RWPE2 (cell line): ENCODE measurements at regions not wholly inside any gene's neighbourhood (a gene's known extent, or its start where the extent isn't known, plus 50 kb on each side); places are given as distances from the start of the nearest gene placed in this dataset.

Experiments
- ATAC-seq: fragments of 200-7000 bp; cut with Tn5 transposase; 3 replicates; pipeline ENCODE4 v1.9.1; 2021; ENCODE audit warnings: low read depth
- DNase-seq: peaks from one replicate; pipeline ENCODE4 v3.0.0-alpha.2; 2020; ENCODE audit warnings: low spot score
- H3K27ac ChIP-seq: fragments of 450-650 bp; 2 replicates; pipeline ENCODE4 v1.5.1; 2017; ENCODE audit warnings: mild to moderate bottlenecking; ENCODE audit not compliant: poor library complexity, severe bottlenecking
- H3K27me3 ChIP-seq: fragments of 250-450 bp; sonication (Bioruptor Pico); 2 replicates; pipeline ENCODE4 v1.5.1; 2021; ENCODE audit warnings: mild to moderate bottlenecking, moderate library complexity; ENCODE audit not compliant: insufficient read depth, poor library complexity, severe bottlenecking
- H3K36me3 ChIP-seq: fragments of 250-450 bp; sonication (Bioruptor Pico); 2 replicates; pipeline ENCODE4 v1.5.1; 2020; ENCODE audit warnings: low read depth, mild to moderate bottlenecking, moderate library complexity
- H3K4me1 ChIP-seq: fragments of 250-450 bp; sonication (Bioruptor Pico); 2 replicates; pipeline ENCODE4 v1.5.1; 2021; ENCODE audit warnings: mild to moderate bottlenecking, moderate library complexity; ENCODE audit not compliant: insufficient read depth, poor library complexity, severe bottlenecking
- H3K4me3 ChIP-seq: fragments of 250-450 bp; sonication (Bioruptor Pico); 2 replicates; pipeline ENCODE4 v1.5.1; 2021; ENCODE audit warnings: mild to moderate bottlenecking, moderate library complexity; ENCODE audit not compliant: severe bottlenecking
- H3K9me3 ChIP-seq: fragments of 250-450 bp; sonication (Bioruptor Pico); 2 replicates; pipeline ENCODE4 v1.5.1; 2021; ENCODE audit warnings: mild to moderate bottlenecking, moderate library complexity; ENCODE audit not compliant: severe bottlenecking
- TF ChIP-seq, protein P1 (sequence below): fragments of 450-650 bp; IDR thresholded peaks from one replicate; pipeline ENCODE4 v1.5.1; 2017; ENCODE audit warnings: mild to moderate bottlenecking, moderate library complexity; ENCODE audit not compliant: poor library complexity, severe bottlenecking

GRCh38 chr3:43921056-43921648, 230.4 kb downstream of the ABHD5 start:
- H3K9me3 ChIP-seq = peaks cover 5% of the 10 kb centered on the region
- no peaks in the 10 kb centered on the region for H3K36me3 ChIP-seq
- H3K27ac ChIP-seq = no peak overlapping the region
- ATAC-seq (no peak), DNase-seq (no peak)
- no peak overlapping the region for H3K4me3 ChIP-seq
- H3K27me3 ChIP-seq = no peaks in the 10 kb centered on the region
- H3K4me1 ChIP-seq = peaks cover 9% of the 10 kb centered on the region
- TF ChIP-seq, protein P1, sequence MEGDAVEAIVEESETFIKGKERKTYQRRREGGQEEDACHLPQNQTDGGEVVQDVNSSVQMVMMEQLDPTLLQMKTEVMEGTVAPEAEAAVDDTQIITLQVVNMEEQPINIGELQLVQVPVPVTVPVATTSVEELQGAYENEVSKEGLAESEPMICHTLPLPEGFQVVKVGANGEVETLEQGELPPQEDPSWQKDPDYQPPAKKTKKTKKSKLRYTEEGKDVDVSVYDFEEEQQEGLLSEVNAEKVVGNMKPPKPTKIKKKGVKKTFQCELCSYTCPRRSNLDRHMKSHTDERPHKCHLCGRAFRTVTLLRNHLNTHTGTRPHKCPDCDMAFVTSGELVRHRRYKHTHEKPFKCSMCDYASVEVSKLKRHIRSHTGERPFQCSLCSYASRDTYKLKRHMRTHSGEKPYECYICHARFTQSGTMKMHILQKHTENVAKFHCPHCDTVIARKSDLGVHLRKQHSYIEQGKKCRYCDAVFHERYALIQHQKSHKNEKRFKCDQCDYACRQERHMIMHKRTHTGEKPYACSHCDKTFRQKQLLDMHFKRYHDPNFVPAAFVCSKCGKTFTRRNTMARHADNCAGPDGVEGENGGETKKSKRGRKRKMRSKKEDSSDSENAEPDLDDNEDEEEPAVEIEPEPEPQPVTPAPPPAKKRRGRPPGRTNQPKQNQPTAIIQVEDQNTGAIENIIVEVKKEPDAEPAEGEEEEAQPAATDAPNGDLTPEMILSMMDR = no peak

GRCh38 chr3:43922374-43922773, 231.6 kb downstream of the ABHD5 start:
- H3K4me3 ChIP-seq = no peak overlapping the region
- TF ChIP-seq, protein P1 = no peak
- DNase-seq (no peak), ATAC-seq (no peak)
- no peak overlapping the region for H3K27ac ChIP-seq
- H3K36me3 ChIP-seq = no peaks in the 10 kb centered on the region
- H3K27me3 ChIP-seq = no peaks in the 10 kb centered on the region
- H3K4me1 ChIP-seq = peaks cover 9% of the 10 kb centered on the region
- H3K9me3 ChIP-seq = no peaks in the 10 kb centered on the region

GRCh38 chr3:43923104-43923882, 232.6 kb downstream of the ABHD5 start:
- H3K4me1 ChIP-seq = peaks cover 9% of the 10 kb centered on the region
- H3K27me3 ChIP-seq = no peaks in the 10 kb centered on the region
- TF ChIP-seq, protein P1 = no peak
- H3K9me3 ChIP-seq = no peaks in the 10 kb centered on the region
- DNase-seq (no peak), ATAC-seq (no peak)
- no peaks in the 10 kb centered on the region for H3K36me3 ChIP-seq
- H3K27ac ChIP-seq = no peak overlapping the region
- H3K4me3 ChIP-seq = no peak overlapping the region

GRCh38 chr3:43926055-43926454, 235.3 kb downstream of the ABHD5 start:
- H3K4me1 ChIP-seq = no peaks in the 10 kb centered on the region
- no peak for DNase-seq
- TF ChIP-seq, protein P1 = no peak
- no peak overlapping the region for H3K4me3 ChIP-seq
- no peak for ATAC-seq
- no peak overlapping the region for H3K27ac ChIP-seq
- no peaks in the 10 kb centered on the region for H3K27me3 ChIP-seq
- no peaks in the 10 kb centered on the region for H3K36me3 ChIP-seq
- no peaks in the 10 kb centered on the region for H3K9me3 ChIP-seq

DNA sequence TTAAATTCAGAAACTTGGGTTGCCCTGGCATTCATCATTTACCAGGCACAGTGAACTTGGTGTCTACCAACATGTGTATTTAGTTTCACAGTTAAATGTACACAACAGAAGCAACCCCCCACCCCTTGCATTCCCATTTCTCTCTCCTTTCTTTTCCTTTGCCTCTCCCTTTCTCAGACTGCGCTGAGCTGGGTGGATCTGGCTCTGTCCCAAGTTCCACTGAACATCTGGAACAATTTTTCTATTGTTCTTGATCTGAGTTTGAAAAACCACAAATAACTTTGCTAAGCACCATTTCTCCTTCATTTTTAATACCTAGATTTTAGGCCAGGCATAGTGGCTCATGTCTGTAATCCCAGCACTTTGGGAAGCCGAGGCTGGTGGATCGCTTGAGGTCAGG, 242.2 kb downstream of the ABHD5 start:
- DNase-seq (no peak), ATAC-seq (no peak)
- Histone ChIP-seq H3K36me3 (no peaks in the 10 kb centered on the region), H3K4me1 (no peaks in the 10 kb centered on the region), H3K27ac (no peak overlapping the region), H3K9me3 (no peaks in the 10 kb centered on the region), H3K27me3 (no peaks in the 10 kb centered on the region), H3K4me3 (no peak overlapping the region)
- TF ChIP-seq, protein P1 = no peak
